Astrocyte of the spinal cord (primary cell): ENCODE measurements at regions not wholly inside any gene's neighbourhood (a gene's known extent, or its start where the extent isn't known, plus 50 kb on each side); places are given as distances from the start of the nearest gene placed in this dataset.
"Not testable (repeated sequence)": the region's sequence is repeated elsewhere in the genome, so short reads cannot be mapped to it uniquely, and the experiment has no call there.

Experiments
- DNase-seq: peaks from one replicate; pipeline ENCODE4 v3.0.0; 2011; ENCODE audit warnings: low read depth, low spot score
- H3K4me3 ChIP-seq: 2 replicates; pipeline ENCODE4 v1.5.1; 2011; ENCODE audit warnings: low read depth, mild to moderate bottlenecking, low read length, moderate library complexity
- in situ Hi-C: cut with HindIII; loops from 2 replicates; pipeline ENCODE4 v1.10.0; 2017; ENCODE audit warnings: low sequenced_read_pairs
- TF ChIP-seq, protein P1 (sequence below): IDR thresholded peaks from 2 replicates; pipeline ENCODE4 v1.5.1; 2012; ENCODE audit warnings: low read depth, mild to moderate bottlenecking, low read length, inconsistent platforms

DNA sequence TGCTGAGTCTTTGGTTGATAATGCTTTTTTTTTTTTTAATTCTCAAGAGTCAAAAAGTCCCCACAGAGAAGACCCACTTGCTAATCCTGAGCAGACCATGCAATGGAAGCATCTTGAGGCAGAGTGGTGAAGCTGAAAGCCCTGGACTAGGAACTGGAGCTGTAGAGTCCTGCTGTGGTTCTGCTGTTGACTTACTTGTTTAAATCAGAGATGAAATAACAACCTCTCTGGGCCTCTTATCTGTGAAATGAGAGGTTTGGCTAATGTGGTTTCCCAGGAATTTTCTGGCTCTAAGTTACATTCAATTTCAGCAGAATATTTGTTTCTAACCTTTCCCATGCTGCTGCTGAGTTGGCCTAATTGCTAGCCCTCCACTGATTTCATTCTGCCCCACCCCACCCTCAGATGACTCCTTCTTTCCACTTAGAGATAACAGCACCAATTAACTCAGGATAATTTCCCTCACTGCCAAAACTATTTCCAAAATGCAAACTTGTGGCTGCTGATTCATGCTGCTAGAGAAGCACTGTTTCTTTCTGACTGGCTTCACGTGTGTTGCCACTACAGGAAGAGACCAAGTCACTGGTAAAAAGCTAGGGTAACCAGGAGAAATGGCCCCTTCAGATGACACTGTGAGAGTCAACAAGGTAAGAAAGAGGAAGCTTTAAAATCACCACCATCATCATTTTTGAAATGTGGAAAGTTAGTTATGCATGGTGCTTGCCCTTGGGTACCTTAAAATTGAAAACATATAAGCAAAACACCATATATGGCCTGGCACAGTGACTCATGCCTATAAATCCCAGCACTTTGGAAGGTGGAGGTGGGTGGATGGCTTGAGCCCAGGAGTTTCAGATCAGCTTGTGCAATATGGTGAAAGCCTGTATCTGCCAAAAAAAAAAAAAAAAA lies 326.4 kb downstream of the DCHS2 start:
- H3K4me3 ChIP-seq, result no peak overlapping the region
- in situ Hi-C loops, result no loop called here
- peak; percentile 95 for DNase-seq
- TF ChIP-seq, protein P1, sequence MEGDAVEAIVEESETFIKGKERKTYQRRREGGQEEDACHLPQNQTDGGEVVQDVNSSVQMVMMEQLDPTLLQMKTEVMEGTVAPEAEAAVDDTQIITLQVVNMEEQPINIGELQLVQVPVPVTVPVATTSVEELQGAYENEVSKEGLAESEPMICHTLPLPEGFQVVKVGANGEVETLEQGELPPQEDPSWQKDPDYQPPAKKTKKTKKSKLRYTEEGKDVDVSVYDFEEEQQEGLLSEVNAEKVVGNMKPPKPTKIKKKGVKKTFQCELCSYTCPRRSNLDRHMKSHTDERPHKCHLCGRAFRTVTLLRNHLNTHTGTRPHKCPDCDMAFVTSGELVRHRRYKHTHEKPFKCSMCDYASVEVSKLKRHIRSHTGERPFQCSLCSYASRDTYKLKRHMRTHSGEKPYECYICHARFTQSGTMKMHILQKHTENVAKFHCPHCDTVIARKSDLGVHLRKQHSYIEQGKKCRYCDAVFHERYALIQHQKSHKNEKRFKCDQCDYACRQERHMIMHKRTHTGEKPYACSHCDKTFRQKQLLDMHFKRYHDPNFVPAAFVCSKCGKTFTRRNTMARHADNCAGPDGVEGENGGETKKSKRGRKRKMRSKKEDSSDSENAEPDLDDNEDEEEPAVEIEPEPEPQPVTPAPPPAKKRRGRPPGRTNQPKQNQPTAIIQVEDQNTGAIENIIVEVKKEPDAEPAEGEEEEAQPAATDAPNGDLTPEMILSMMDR, result no peak

DNA sequence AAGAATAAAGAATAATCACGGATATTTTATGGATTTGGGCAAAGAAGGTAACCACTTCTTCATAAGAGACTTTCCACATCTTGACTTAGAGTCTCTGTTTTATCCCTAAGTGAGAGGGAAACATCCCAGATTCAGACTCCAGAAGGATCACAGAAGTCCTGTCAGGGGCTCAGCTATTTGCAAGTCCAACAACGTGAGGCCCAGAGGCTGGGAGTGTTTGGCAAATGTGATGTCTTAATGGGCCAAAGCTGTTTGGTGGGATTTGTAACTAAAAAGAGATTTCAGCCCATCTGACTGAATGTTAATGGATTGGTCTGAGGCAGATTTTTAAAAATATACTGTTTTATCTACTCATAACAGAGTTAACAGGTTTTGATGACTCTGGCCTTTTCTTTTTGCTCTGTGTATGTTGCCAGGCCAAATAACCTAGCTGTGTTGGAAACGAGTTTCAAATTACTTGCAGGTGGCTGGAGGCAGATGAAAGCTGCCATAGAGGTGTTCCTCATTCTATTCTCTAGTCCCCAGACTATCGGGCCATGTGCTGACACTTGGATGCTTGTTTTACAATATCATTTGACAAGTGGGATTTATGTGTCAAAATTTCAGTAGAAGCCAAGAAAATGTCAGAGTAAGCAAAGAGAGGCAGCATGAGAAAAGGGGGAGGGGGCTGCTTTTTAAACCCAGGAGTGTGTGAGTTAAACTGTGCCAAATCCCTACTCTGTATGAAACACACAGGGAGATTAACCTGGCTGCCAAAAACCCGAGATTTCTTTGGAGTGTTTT lies 330.9 kb downstream of the DCHS2 start:
- TF ChIP-seq, protein P1, result no peak
- in situ Hi-C loops, result no loop called here
- no peak for DNase-seq

DNA sequence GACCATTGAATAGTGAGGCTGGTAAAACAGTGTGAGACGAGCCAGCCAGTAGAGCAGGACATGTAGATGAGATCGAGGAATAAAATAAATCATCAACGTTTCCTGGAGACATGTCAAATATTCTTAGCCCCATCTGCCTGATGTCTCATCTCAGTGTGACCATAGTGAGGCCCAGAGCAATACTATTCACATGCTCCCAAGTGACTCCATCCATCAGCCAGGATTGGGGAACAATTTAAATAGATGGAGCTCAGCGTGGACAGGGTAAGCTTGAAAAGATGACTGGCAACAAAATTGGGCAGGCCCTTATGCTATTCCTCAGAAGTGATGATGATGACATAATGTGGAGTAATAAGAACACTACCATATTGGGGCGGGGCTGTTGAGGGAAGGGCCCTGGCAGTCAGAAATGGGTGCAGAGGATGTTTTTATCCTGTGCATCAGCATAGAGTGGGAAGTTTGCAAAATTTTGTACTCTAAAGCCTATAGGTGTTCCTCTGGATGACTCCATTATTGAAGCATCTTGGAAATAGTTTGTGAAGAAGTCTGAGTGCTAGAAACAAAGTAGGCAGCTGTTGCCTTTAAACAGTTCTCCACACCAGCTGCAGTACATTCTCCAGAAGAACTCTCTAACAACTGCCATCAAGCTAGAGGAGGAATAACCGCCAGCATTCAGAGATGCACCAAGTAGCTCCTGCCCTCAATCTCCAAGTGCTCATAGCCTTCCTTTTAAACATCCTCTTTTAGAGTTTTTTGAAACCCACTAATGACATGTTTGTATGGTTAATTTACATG lies 333.0 kb downstream of the DCHS2 start:
- H3K4me3 ChIP-seq, result no peak overlapping the region
- in situ Hi-C loops, result no loop called here
- DNase-seq, result no peak
- TF ChIP-seq, protein P1, result no peak

More for the DNA sequence above, 330.9 kb downstream of the DCHS2 start:
- H3K4me3 ChIP-seq, result no peak overlapping the region

DNA sequence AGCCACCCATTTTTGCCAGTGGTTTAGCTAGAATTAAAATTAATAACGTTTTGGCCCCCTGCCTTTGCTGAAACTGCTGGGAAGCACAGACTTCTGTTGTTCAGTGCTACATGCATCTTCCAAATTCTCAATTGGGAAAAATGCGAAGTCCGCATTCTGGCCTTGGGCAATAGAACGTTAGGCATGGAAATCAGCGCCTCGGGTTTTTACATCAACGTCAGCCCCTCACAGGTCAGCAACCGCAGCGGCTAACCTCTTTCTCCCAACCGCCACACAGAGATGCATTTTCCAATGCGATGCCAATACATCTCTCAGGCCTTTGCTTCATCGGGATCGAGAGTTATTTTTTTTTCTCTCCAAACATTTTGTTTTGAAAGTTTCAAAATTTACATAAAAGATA lies 339.1 kb downstream of the DCHS2 start:
- TF ChIP-seq, protein P1, result no peak
- in situ Hi-C loops, result no loop called here
- no peak overlapping the region for H3K4me3 ChIP-seq
- DNase-seq, result no peak

DNA sequence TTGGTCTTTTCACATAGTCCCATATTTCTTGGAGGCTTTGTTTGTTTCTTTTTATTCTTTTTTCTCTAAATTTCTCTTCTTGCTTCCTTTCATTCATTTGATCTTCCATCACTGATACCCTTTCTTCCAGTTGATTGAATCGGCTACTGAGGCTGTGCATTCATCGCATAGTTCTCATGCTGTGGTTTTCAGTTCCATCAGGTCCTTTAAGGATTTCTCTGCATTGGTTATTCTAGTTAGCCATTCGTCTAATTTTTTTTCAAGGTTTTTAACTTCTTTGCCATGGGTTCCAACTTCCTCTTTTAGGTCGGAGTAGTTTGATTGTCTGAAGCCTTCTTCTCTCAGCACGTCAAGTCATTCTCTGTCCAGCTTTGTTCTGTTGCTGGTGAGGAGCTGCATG lies 342.4 kb downstream of the DCHS2 start:
- in situ Hi-C loops, H3K4me3 ChIP-seq, DNase-seq: not testable (repeated sequence)

DNA sequence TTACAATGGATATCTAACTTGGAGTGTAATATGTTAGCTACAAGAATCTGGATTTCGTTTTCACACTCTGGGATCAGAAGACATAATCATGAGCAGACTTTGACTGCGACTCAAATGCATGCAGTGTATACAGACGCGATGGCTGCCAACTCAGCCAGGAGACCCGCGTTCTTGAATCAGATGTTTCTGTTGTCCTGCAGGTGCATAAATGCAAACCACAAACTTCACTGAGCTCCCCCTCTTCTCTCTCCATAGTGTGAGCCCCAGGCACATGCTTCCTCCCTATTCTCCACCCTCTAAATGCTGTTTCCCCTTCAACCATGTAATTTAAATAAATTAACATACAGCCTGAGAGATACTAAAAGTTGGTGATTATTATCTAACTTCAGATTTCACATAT lies 347.9 kb downstream of the DCHS2 start:
- TF ChIP-seq, protein P1, result no peak
- in situ Hi-C loops, result no loop called here
- DNase-seq, result no peak
- H3K4me3 ChIP-seq, result no peak overlapping the region
